H1 (cell line): ENCODE measurements at regions not wholly inside any gene's neighbourhood (a gene's known extent, or its start where the extent isn't known, plus 50 kb on each side); places are given as distances from the start of the nearest gene placed in this dataset.

Experiments
- BRCA1 ChIP-seq: IDR thresholded peaks from 2 replicates; pipeline ENCODE4 v1.6.1; 2012; ENCODE audit warnings: low read depth, low read length, improper control_type of control experiment
- CTCF ChIP-seq, 3 experiments: IDR thresholded peaks; 1 replicate in 2 of 3; 2 replicates in 1 of 3; pipeline versions ENCODE4 v1.5.1 to v1.6.1; 2011; ENCODE audit warnings: low read length in 3 of 3, mild to moderate bottlenecking in 3 of 3, inconsistent platforms in 2 of 3, low read depth in 1 of 3, moderate library complexity in 1 of 3; ENCODE audit not compliant: insufficient read depth in 1 of 3; ENCODE audit errors: control extremely low read depth in 1 of 3
- NANOG ChIP-seq: IDR thresholded peaks from 2 replicates; pipeline ENCODE4 v1.6.1; 2011; ENCODE audit warnings: low read length, low read depth, mild to moderate bottlenecking, inconsistent platforms; ENCODE audit not compliant: insufficient read depth, poor library complexity, severe bottlenecking
- POLR2A ChIP-seq, 2 experiments: IDR thresholded peaks; 1 replicate in 1 of 2; 2 replicates in 1 of 2; pipeline ENCODE4 v1.6.1; 2011; ENCODE audit warnings: low read depth in 2 of 2, low read length in 2 of 2, mild to moderate bottlenecking in 2 of 2; ENCODE audit errors: control extremely low read depth in 1 of 2
- POU5F1 ChIP-seq: IDR thresholded peaks from 2 replicates; pipeline ENCODE4 v1.6.1; 2011; ENCODE audit warnings: low read depth, mild to moderate bottlenecking, low read length, moderate library complexity
- TAF1 ChIP-seq: IDR thresholded peaks from 2 replicates; pipeline ENCODE4 v1.6.1; 2011; ENCODE audit warnings: mild to moderate bottlenecking, low read depth, low read length

GRCh38 chr3:139136469-139137202 lies 91.9 kb upstream of the PRR23C start:
- TF ChIP-seq BRCA1 (no peak), CTCF (IDR thresholded peaks at IDR 0.05; ENCODE audit: control extremely low read depth in 1 of 3, insufficient read depth in 1 of 3, low read depth in 1 of 3, low read length in 3 of 3) (no peak), POU5F1 (no peak), POLR2A (IDR thresholded peaks at IDR 0.05; ENCODE audit: control extremely low read depth in 1 of 2, low read depth in 2 of 2, low read length in 2 of 2) (no peak), NANOG (no peak), TAF1 (no peak)
